ENCODE measurements at regions not wholly inside any gene's neighbourhood (a gene's known extent, or its start where the extent isn't known, plus 50 kb on each side); places are given as distances from the start of the nearest gene placed in this dataset.

- no peak overlapping the region for H3K4me3 ChIP-seq (ENCODE audit: low read depth, low read length)
- TF ChIP-seq, protein P1, sequence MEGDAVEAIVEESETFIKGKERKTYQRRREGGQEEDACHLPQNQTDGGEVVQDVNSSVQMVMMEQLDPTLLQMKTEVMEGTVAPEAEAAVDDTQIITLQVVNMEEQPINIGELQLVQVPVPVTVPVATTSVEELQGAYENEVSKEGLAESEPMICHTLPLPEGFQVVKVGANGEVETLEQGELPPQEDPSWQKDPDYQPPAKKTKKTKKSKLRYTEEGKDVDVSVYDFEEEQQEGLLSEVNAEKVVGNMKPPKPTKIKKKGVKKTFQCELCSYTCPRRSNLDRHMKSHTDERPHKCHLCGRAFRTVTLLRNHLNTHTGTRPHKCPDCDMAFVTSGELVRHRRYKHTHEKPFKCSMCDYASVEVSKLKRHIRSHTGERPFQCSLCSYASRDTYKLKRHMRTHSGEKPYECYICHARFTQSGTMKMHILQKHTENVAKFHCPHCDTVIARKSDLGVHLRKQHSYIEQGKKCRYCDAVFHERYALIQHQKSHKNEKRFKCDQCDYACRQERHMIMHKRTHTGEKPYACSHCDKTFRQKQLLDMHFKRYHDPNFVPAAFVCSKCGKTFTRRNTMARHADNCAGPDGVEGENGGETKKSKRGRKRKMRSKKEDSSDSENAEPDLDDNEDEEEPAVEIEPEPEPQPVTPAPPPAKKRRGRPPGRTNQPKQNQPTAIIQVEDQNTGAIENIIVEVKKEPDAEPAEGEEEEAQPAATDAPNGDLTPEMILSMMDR (IDR thresholded peaks at IDR 0.05; ENCODE audit: low read depth, low read length): no peak
Observed at GRCh38 chr4:28926156-28926555, 1794.0 kb upstream of the PCDH7 start.

DNA sequence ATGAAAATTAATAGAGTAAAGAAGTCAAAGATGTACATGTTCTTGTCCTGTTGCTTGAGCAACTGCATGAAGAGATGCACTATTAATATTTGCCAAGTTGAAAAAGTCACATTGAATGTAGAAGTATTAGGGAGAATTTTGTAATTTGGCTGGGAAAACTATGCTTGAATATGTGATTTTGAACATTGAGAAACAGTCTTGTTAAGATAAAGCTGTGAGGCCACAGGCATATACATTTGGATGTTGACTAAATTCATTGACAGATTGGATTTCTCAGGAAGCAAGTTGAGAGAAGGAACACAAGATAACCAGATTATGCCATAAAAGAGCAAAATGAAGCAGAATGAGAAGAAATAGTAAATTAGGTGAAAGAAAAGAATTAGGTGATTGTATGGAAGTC is 1777.5 kb upstream of the PCDH7 start:
- no peak overlapping the region for H3K4me3 ChIP-seq (ENCODE audit: low read depth, low read length)
- TF ChIP-seq, protein P1 (IDR thresholded peaks at IDR 0.05; ENCODE audit: low read depth, low read length): no peak

DNA sequence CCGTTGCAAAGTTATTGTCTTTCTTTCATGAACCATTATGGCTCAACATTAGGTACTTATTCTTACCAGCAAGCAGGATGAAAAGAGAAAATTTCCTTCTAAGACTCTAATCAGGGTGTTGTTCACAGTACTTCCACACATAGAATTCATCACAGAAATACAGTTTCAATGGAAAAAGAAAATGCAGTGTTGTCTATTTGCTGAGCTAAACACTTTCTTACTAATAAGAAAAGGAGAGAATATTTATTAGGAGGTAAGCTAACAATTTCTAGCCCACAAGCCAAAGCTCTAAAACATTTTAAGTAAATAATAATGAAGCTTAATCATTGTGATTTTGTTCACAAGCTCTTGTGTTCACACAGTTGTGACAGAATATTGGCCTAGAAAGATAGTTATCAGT is 1772.8 kb upstream of the PCDH7 start:
- H3K4me3 ChIP-seq (ENCODE audit: low read depth, low read length): no peak overlapping the region
- TF ChIP-seq, protein P1 (IDR thresholded peaks at IDR 0.05; ENCODE audit: low read depth, low read length): no peak

DNA sequence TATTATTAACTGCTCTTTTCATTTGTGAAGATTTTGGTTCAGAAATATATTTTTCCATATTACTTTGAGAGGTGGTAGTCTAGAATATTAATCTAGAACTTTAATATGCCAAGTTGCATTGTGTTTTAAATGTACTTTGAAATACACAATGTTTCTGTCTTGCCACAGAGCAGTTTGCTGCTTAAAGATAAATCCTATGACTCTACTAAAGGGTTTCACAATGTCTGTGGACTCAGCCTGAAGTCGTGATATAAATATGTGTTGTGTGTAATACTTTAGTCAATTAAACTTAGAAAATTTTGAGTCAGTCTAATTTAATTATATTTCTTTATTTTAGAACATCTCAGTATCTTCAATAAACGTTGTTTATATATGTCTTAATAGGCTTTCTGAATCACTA is 1771.7 kb upstream of the PCDH7 start:
- no peak overlapping the region for H3K4me3 ChIP-seq (ENCODE audit: low read depth, low read length)
- TF ChIP-seq, protein P1 (IDR thresholded peaks at IDR 0.05; ENCODE audit: low read depth, low read length): no peak

GRCh38 chr4:28966982-28967381 is 1753.2 kb upstream of the PCDH7 start:
- no peak overlapping the region for H3K4me3 ChIP-seq (ENCODE audit: low read depth, low read length)
- TF ChIP-seq, protein P1 (IDR thresholded peaks at IDR 0.05; ENCODE audit: low read depth, low read length): no peak

DNA sequence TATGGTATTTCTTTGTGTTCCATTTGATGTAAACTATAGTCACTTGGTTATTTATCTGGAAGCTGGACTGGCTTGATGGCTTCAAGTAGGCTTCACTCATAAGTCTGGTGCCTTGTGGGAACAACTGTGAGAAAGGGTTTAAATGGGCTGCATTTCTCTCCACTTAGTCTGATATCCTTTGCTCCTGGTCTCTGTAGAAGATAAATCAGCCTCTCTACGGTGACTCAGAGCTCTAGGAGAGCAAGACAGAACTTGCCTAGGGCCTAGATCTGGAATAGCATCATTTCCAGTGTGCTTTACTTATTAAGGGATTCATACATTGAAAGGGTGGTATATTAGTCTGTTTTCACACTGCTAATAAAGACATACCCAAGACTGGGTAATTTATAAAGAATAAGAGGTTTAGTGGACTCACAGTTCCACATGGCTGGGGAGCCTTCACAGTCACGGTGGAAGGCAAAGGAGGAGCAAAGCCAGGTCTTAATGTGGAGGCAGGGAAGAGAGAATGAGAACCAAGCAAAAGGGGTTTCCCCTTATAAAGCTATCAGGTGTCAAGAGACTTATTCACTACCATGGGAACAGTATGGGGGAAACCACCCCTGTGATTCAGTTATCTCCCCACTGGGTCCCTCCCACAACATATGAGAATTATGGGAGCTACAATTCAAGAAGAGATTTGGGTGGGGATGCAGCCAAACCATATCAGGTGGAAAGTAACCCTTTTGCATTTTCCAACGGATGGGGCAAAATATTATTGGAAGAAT is 1746.4 kb upstream of the PCDH7 start:
- TF ChIP-seq, protein P1 (IDR thresholded peaks at IDR 0.05; ENCODE audit: low read depth, low read length): no peak
- no peak overlapping the region for H3K4me3 ChIP-seq (ENCODE audit: low read depth, low read length)

- H3K4me3 ChIP-seq (ENCODE audit: low read depth, low read length): no peak overlapping the region
- TF ChIP-seq, protein P1 (IDR thresholded peaks at IDR 0.05; ENCODE audit: low read depth, low read length): no peak
Observed at GRCh38 chr4:28976369-28976768, 1743.8 kb upstream of the PCDH7 start.

Measured in WI38 (cell line).